Esophagus muscularis mucosa (tissue), 4 donors: ENCODE measurements at regions not wholly inside any gene's neighbourhood (a gene's known extent, or its start where the extent isn't known, plus 50 kb on each side); places are given as distances from the start of the nearest gene placed in this dataset.

Experiments used
- DNase-seq: peaks from one replicate; pipeline ENCODE4 v3.0.0-alpha.2; 2017; ENCODE audit errors: extremely low spot score
- H3K27ac ChIP-seq, 4 donors: fragments of 200-600 bp; sonication (generic); replicated peaks in 1 of 4; 1 replicate in 3 of 4; 2 replicates in 1 of 4; pipeline ENCODE4 v1.5.1; 2016 to 2019; ENCODE audit warnings: mild to moderate bottlenecking in 1 of 4
- H3K27me3 ChIP-seq, 4 donors: fragments of 200-600 bp; sonication (generic); one replicate each; pipeline versions ENCODE4 v1.5.1 to v1.6.0; 2016 to 2019
- H3K36me3 ChIP-seq, 4 donors: fragments of 200-600 bp; sonication (generic); one replicate each; pipeline ENCODE4 v1.5.1; 2016 to 2019
- H3K4me1 ChIP-seq, 4 donors: fragments of 200-600 bp; sonication (generic); one replicate each; pipeline ENCODE4 v1.5.1; 2016 to 2019
- H3K4me3 ChIP-seq, 4 donors: fragments of 200-600 bp; sonication (generic); 1 replicate in 2 of 4; 2 replicates in 2 of 4; pipeline ENCODE4 v1.5.1; 2016 to 2019; ENCODE audit warnings: mild to moderate bottlenecking in 4 of 4, moderate library complexity in 1 of 4
- H3K9me3 ChIP-seq, 4 donors: fragments of 200-600 bp; sonication (generic); 1 replicate in 3 of 4; 2 replicates in 1 of 4; pipeline ENCODE4 v1.5.1; 2016 to 2019
- EP300 ChIP-seq: sonication (generic); formaldehyde crosslinking; IDR thresholded peaks from one replicate; pipeline ENCODE4 v1.6.1; 2017; ENCODE audit warnings: antibody characterized with exemption
- POLR2A ChIP-seq: fragments of 450-650 bp; IDR thresholded peaks from one replicate; pipeline ENCODE4 v1.6.1; 2017; ENCODE audit warnings: antibody characterized with exemption, moderate library complexity, mild to moderate bottlenecking, low read depth
- POLR2AphosphoS5 ChIP-seq, 2 donors: sonication (generic); formaldehyde crosslinking; IDR thresholded peaks; one replicate each; pipeline ENCODE4 v1.6.1; 2017; ENCODE audit warnings: antibody characterized with exemption in 2 of 2
- WGBS: methylation state at CpG from one replicate; pipeline ENCODE4 v1.1.5; 2018; 5-methylcytosine and 5-hydroxymethylcytosine counted together
- intact Hi-C: fragments of 100-400 bp; cut with DNase I; formaldehyde crosslinking; loops from one replicate; pipeline ENCODE4 v1.15.1; 2023
- TF ChIP-seq, protein P1 (sequence below), 3 experiments: fragments of 200-600 bp in 2 of 3; fragments of 450-650 bp in 1 of 3; sonication (generic) in 2 of 3; IDR thresholded peaks; one replicate each; pipeline ENCODE4 v1.5.1; 2017 to 2019; ENCODE audit warnings: antibody characterized with exemption in 3 of 3, mild to moderate bottlenecking in 2 of 3, moderate library complexity in 1 of 3

DNA sequence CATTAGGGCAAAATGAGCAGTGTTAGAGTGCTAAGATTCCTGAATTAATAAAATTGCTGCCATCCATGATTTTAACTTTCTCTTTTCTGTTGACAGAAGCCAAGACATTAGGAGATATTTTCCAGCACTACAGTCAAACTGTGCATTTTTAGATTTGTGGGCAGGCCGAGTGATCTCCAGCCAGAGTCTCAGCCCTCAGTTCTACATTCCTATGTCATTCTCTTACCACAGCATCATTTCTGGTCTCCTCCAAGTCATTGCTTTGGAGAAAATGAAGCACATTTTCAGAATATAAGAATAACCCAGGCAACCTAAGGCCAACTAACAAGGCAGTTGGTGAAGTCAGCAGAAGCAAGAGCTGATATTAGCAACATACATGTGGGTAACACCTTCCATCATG is 74.6 kb upstream of the NUDT7 start:
- H3K27ac ChIP-seq: no peak overlapping the region
- intact Hi-C loops: no loop called here
- no peak for DNase-seq
- 59% methylated on average over 1 of the region's 1 CpG for WGBS
- H3K4me3 ChIP-seq: no peak overlapping the region
- TF ChIP-seq EP300: no peak
- no peak for TF ChIP-seq POLR2A
- TF ChIP-seq, protein P1, sequence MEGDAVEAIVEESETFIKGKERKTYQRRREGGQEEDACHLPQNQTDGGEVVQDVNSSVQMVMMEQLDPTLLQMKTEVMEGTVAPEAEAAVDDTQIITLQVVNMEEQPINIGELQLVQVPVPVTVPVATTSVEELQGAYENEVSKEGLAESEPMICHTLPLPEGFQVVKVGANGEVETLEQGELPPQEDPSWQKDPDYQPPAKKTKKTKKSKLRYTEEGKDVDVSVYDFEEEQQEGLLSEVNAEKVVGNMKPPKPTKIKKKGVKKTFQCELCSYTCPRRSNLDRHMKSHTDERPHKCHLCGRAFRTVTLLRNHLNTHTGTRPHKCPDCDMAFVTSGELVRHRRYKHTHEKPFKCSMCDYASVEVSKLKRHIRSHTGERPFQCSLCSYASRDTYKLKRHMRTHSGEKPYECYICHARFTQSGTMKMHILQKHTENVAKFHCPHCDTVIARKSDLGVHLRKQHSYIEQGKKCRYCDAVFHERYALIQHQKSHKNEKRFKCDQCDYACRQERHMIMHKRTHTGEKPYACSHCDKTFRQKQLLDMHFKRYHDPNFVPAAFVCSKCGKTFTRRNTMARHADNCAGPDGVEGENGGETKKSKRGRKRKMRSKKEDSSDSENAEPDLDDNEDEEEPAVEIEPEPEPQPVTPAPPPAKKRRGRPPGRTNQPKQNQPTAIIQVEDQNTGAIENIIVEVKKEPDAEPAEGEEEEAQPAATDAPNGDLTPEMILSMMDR (IDR thresholded peaks at IDR 0.05): no peak
- TF ChIP-seq POLR2AphosphoS5 (IDR thresholded peaks at IDR 0.05): no peak
- H3K9me3 ChIP-seq: no peaks in the 10 kb centered on the region
- no peaks in the 10 kb centered on the region for H3K4me1 ChIP-seq
- peaks cover 0 to 8% (median 0%) of the 10 kb centered on the region in 4 donors for H3K27me3 ChIP-seq
- no peaks in the 10 kb centered on the region for H3K36me3 ChIP-seq

DNA sequence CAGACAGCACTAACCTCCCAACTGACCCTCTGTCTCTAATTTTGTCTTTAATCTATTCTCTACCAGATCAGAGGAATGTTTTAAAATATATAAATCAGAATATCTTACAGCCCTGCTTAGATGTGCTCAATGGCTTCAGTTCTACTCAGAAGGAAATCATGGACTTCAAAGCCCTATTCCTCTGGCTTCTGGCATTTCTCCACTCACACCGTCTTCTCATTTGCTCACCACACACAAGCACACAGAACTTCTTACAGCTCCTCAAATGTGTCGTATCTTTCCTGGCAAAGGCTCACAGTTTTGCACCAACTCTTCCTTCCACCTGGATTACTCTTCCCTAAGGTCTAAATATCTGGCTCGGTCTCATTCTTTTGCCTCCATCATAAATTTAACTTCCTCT is 71.6 kb upstream of the NUDT7 start:
- TF ChIP-seq POLR2AphosphoS5 (IDR thresholded peaks at IDR 0.05): no peak
- no peak for TF ChIP-seq EP300
- TF ChIP-seq, protein P1 (IDR thresholded peaks at IDR 0.05): no peak
- no peak for TF ChIP-seq POLR2A
- no peak overlapping the region for H3K27ac ChIP-seq
- H3K4me3 ChIP-seq: no peak overlapping the region
- no peaks in the 10 kb centered on the region for H3K36me3 ChIP-seq
- DNase-seq: no peak
- intact Hi-C loops: no loop called here
- 54% methylated on average over 3 of the region's 3 CpGs for WGBS
- no peaks in the 10 kb centered on the region for H3K4me1 ChIP-seq
- peaks cover 0 to 8% (median 0%) of the 10 kb centered on the region in 4 donors for H3K27me3 ChIP-seq
- H3K9me3 ChIP-seq: no peaks in the 10 kb centered on the region

DNA sequence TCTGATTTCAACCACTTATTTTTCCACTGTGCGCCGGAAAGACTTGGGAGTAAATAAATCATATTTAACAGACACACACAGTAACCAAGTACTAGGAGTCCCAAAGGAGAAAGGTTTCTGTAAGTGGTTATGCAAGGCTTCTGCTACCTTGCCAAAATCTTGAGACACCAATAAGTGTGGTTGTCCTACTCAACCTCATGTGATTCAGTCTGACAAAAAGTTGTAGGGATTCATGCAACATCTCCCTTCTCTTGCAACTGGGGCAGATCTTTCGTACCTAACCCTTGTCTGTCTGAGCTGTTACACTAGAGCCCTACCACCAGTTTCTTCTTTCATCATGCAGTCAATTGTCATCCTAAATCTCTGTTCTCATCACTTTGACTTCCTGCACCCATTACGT is 69.9 kb upstream of the NUDT7 start:
- H3K36me3 ChIP-seq: no peaks in the 10 kb centered on the region
- H3K27ac ChIP-seq: no peak overlapping the region
- no peak overlapping the region for H3K4me3 ChIP-seq
- DNase-seq: no peak
- H3K4me1 ChIP-seq: no peaks in the 10 kb centered on the region
- WGBS: 92% methylated on average over 4 of the region's 4 CpGs
- TF ChIP-seq, protein P1 (IDR thresholded peaks at IDR 0.05): no peak
- TF ChIP-seq EP300 (no peak), POLR2A (no peak), POLR2AphosphoS5 (IDR thresholded peaks at IDR 0.05) (no peak)
- peaks cover 0 to 8% (median 0%) of the 10 kb centered on the region in 4 donors for H3K27me3 ChIP-seq
- intact Hi-C loops: no loop called here
- H3K9me3 ChIP-seq: no peaks in the 10 kb centered on the region

GRCh38 chr16:77657016-77657415 is 65.3 kb upstream of the NUDT7 start:
- 93% methylated on average over 6 of the region's 6 CpGs for WGBS
- peaks cover 0 to 6% (median 4%) of the 10 kb centered on the region in 4 donors for H3K4me1 ChIP-seq
- peaks cover 0 to under 1% (median 0%) of the 10 kb centered on the region in 4 donors for H3K9me3 ChIP-seq
- no peaks in the 10 kb centered on the region for H3K36me3 ChIP-seq
- TF ChIP-seq, protein P1 (IDR thresholded peaks at IDR 0.05): no peak
- TF ChIP-seq EP300: no peak
- TF ChIP-seq POLR2A: no peak
- no peak for TF ChIP-seq POLR2AphosphoS5 (IDR thresholded peaks at IDR 0.05)
- peaks cover 0 to 6% (median 0%) of the 10 kb centered on the region in 4 donors for H3K27me3 ChIP-seq
- no peak overlapping the region for H3K27ac ChIP-seq
- intact Hi-C loops: no loop called here
- DNase-seq: no peak
- H3K4me3 ChIP-seq: no peak overlapping the region

DNA sequence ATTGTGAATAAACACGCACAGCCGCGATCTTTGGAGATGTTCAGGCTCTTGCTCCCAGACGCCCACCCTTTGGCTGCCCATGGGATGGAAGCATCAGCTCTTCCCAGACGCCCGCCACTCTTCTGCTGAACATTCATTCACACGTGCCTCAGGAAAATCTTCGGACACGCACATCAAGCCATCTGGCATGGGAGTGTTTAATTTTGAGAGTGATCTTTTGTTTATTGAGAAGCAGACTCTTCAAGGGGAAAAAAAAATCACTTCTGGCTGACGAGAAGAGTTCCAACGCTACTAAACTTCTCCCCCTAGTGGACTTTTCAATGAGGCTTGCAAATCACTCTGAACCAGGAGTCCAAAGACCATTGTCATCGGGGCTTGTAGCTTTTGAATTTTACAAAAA is 62.0 kb upstream of the NUDT7 start:
- TF ChIP-seq POLR2A (no peak), EP300 (no peak), POLR2AphosphoS5 (IDR thresholded peaks at IDR 0.05) (no peak)
- TF ChIP-seq, protein P1 (IDR thresholded peaks at IDR 0.05): peak; percentile 28 to 45 (median 38)
- Histone ChIP-seq H3K4me1 (peaks cover 0 to 6% (median 4%) of the 10 kb centered on the region in 4 donors), H3K4me3 (peak overlapping the region in 1 of 4 donors; percentile 33), H3K27me3 (peaks cover 0 to 6% (median 0%) of the 10 kb centered on the region in 4 donors), H3K9me3 (peaks cover 0 to 13% (median 5%) of the 10 kb centered on the region in 4 donors), H3K36me3 (no peaks in the 10 kb centered on the region), H3K27ac (no peak overlapping the region)
- intact Hi-C loops: loop anchor here (10.0 kb wide), 1 partner anchor 426 kb away; no protein-coding TSS in a partner anchor
- 7% methylated on average over 8 of the region's 12 CpGs for WGBS
- no peak for DNase-seq
